ENCODE measurements at regions not wholly inside any gene's neighbourhood (a gene's known extent, or its start where the extent isn't known, plus 50 kb on each side); places are given as distances from the start of the nearest gene placed in this dataset.

- no peak for DNase-seq
Measured at GRCh38 chr9:11755951-11756350, 937.2 kb upstream of the TYRP1 start.

GRCh38 chr9:11757408-11757807 is 935.8 kb upstream of the TYRP1 start:
- DNase-seq = no peak

- no peak for DNase-seq
Measured at GRCh38 chr9:11758016-11758415, 935.2 kb upstream of the TYRP1 start.

GRCh38 chr9:11779971-11780370 is 913.2 kb upstream of the TYRP1 start:
- DNase-seq = no peak

GRCh38 chr9:11792870-11793269 is 900.3 kb upstream of the TYRP1 start:
- DNase-seq = no peak

GRCh38 chr9:11794984-11795383 is 898.2 kb upstream of the TYRP1 start:
- DNase-seq = no peak

- DNase-seq = no peak
Measured at GRCh38 chr9:11805969-11806368, 887.2 kb upstream of the TYRP1 start.

GRCh38 chr9:11821306-11821975 is 871.7 kb upstream of the TYRP1 start:
- peak; percentile 49 for DNase-seq

- no peak for DNase-seq
Measured at GRCh38 chr9:11828201-11828600, 865.0 kb upstream of the TYRP1 start.

- DNase-seq = no peak
Measured at GRCh38 chr9:11833056-11833455, 860.1 kb upstream of the TYRP1 start.

GRCh38 chr9:11868795-11869194 is 824.4 kb upstream of the TYRP1 start:
- no peak for DNase-seq

GRCh38 chr9:11871852-11872251 is 821.3 kb upstream of the TYRP1 start:
- DNase-seq = no peak

- DNase-seq = no peak
Measured at GRCh38 chr9:11872471-11872870, 820.7 kb upstream of the TYRP1 start.

GRCh38 chr9:11874414-11874813 is 818.8 kb upstream of the TYRP1 start:
- no peak for DNase-seq

- no peak for DNase-seq
Measured at GRCh38 chr9:11892401-11892800, 800.8 kb upstream of the TYRP1 start.

- peak; percentile 90 for DNase-seq
Measured at GRCh38 chr9:11893331-11893730, 799.9 kb upstream of the TYRP1 start.

- DNase-seq = no peak
Measured at GRCh38 chr9:11894136-11894535, 799.0 kb upstream of the TYRP1 start.

- no peak for DNase-seq
Measured at GRCh38 chr9:11902610-11903009, 790.6 kb upstream of the TYRP1 start.

- no peak for DNase-seq
Measured at GRCh38 chr9:11915699-11916098, 777.5 kb upstream of the TYRP1 start.

- DNase-seq = no peak
Measured at GRCh38 chr9:11928871-11929321, 764.3 kb upstream of the TYRP1 start.

- no peak for DNase-seq
Measured at GRCh38 chr9:11931109-11931508, 762.1 kb upstream of the TYRP1 start.

GRCh38 chr9:11931751-11932150 is 761.4 kb upstream of the TYRP1 start:
- DNase-seq = no peak

GRCh38 chr9:11933926-11934325 is 759.3 kb upstream of the TYRP1 start:
- no peak for DNase-seq

GRCh38 chr9:11946531-11946930 is 746.7 kb upstream of the TYRP1 start:
- DNase-seq = no peak

- DNase-seq = no peak
Measured at GRCh38 chr9:11962327-11962726, 730.9 kb upstream of the TYRP1 start.
